ENCODE measurements at regions not wholly inside any gene's neighbourhood (a gene's known extent, or its start where the extent isn't known, plus 50 kb on each side); places are given as distances from the start of the nearest gene placed in this dataset.

DNA sequence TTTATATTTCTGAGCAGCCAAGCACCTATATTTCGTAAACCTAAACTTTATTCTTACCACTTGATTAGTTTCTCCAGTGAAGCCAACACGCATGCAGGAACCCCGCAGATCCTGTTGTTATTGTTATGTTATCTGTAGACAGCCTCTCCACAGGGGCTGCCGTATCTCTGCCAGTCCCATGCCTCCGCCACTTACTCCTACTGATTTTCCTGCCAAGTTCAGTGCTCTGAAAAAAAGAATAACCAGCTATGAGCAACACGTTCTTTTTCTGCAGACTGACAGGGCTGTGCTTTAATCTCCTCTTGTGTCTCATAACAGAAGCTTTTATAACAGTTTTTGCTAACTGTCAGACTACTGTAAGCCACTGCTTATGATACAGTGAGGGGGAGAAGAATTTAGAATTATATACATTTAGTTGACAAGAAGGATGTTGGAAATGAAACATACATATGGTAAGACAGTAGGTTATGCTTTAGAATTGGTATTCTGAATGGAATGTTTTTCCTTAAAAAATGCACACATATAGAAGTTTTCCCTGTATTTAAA, 347.4 kb downstream of the SI start:
- TF ChIP-seq, protein P1, sequence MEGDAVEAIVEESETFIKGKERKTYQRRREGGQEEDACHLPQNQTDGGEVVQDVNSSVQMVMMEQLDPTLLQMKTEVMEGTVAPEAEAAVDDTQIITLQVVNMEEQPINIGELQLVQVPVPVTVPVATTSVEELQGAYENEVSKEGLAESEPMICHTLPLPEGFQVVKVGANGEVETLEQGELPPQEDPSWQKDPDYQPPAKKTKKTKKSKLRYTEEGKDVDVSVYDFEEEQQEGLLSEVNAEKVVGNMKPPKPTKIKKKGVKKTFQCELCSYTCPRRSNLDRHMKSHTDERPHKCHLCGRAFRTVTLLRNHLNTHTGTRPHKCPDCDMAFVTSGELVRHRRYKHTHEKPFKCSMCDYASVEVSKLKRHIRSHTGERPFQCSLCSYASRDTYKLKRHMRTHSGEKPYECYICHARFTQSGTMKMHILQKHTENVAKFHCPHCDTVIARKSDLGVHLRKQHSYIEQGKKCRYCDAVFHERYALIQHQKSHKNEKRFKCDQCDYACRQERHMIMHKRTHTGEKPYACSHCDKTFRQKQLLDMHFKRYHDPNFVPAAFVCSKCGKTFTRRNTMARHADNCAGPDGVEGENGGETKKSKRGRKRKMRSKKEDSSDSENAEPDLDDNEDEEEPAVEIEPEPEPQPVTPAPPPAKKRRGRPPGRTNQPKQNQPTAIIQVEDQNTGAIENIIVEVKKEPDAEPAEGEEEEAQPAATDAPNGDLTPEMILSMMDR (IDR thresholded peaks at IDR 0.05) = no peak
- no peak for TF ChIP-seq POLR2A (IDR thresholded peaks at IDR 0.05)

Measured in heart left ventricle (tissue), 13 donors.